NCI-H2107 treated with DMSO at 0.1 percent for 48 hours (cell line): ENCODE measurements at regions not wholly inside any gene's neighbourhood (a gene's known extent, or its start where the extent isn't known, plus 50 kb on each side); places are given as distances from the start of the nearest gene placed in this dataset.

Experiments used
- DNase-seq: peaks from one replicate; lab custom pipeline; 2025; ENCODE audit not compliant: unreplicated experiment; lab: John Stamatoyannopoulos, UW

DNA sequence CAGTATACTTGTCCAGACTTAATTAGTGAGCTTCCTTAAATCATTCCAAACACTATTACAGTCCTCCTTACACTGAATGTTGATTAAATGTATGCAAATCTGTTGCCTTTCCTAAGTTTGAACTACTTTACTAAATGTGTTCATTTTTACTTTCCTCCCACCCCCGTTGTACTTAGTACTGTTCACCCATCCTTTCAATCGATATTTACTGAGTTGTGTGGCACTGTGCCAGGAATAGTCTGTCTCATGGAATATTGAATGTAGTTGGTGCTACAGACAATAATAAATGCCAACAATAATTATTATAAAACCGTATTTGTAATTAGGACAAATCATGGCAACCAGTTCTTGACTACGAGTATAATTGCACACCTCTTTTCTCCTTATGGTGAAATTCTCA, 335.7 kb downstream of the GPR37 start:
- no peak for DNase-seq

DNA sequence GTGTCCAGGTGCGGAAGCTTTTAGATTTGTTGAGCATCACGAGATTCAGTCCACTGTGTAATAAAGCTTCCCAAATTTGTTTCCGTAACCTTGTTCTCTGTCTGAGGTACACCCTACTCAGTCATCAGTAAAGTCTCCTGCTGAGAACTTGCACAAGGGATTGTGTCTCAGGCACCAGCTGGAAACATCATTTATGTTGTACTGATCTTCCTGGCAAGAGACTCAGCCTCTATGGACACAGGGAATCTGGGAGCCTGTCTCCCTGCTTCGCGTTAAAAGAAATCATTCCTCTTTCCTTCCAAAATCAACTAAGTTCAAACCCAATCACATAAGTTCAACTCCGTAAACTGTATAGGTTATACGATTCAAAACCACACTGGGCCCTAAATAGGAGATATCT, 336.8 kb downstream of the GPR37 start:
- no peak for DNase-seq

DNA sequence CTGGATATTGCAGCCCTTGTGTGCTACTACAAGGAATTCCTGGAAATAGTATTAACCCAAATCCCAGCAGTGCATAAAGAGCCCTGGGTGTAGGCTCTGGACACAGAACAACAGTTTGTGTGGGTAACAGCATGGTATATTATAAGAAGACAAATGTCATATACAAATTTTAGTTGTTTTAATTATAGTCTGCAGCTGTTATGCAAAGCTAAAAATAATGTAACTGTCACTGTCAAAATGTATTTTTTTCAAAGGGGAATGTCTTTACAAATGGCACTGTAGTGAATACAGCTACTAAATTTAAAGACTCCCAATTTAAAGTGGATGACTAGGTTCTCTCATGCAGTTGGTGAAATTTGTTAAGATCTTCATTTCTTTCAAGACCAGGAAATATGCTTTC, 339.0 kb downstream of the GPR37 start:
- no peak for DNase-seq

DNA sequence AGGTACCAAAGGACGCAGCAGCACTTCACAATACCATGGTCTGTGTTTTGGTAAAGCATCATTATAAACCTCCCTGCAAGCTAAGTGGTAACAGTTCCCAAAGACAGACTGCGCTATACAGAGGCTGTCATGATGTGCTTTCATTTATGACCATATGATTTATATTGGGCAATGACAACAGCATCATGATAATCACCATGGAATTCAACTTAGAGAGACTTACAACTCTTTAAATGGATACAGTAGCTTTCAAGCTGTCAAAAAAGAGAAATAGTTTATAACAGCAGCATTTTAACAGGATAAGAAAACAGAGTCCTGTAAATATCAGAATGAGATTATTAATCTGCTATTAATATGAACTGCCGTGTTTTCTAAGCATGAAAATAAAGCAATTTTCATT, 341.7 kb downstream of the GPR37 start:
- DNase-seq = no peak

DNA sequence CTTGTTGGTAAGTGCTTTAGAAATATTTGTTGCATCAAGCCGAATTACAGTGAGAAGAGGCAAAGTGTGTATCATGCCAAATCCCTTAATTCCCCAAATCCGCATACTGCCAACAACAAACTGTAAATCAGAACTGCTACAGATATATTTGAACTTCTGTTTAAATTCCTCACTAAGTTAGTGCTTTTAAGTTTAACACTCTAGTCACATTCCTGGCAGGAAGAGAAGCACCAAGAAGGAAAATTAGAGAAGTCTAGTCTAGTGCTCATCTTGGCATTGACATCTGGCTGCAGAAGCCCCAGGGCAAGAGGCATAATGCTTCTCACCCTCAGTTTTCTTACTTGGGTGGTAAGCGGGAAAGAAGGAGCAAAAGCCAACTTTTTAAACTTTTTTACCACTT, 343.5 kb downstream of the GPR37 start:
- no peak for DNase-seq

DNA sequence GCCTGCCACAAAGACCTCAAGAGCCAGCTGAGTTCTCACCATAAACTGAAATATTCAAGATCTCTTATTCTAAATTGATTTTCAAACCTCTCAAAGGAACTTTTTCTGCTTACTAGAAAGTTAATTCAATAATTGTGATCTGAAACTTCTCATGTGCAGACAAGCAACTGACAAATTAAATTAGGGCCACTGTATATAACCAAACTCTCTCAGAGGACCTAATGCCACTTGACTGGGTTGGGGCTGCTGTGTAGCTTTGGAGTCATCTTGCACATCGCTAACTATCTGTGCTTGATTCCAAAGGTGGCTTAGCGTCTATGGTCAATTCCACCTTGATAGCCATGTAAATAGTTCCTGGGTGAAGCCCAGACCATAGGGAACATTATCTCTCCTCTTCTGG, 345.2 kb downstream of the GPR37 start:
- no peak for DNase-seq

DNA sequence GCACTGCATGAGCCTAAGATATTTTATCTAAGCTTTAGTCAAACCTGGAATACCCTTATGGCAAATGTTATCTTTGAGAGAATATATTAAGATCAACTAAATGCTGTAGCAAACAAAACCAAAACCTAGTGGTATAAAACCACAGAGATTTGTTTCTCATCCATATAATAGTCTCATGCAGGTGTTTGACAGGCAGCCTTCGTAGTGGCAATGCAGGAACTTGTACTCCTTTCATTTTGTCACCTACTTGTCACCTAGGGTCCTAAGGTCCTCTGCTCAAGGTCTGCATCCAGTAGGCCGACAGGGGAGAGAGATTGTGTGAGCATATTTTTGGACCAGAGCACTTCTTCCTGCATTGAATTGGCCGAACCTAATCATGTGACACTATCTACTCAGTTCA, 352.6 kb downstream of the GPR37 start:
- DNase-seq = no peak

DNA sequence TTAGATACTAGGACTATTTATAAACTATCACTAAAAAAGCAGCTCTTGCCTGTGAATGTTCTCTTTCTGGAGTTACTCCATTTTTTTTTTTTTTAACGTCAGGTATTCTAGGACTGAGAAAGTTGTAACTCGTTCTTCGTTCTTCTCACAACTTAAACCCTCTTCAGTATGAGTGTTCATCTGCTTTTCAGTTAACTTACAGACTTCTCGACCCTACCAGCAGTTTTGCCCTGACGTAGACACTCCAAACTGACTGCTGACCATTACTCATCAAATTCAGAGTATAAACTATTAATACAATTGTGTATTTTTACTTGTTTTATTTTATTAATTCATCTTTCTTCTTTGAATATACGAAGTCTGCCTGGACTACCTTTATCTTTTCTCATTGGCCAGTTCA, 353.1 kb downstream of the GPR37 start:
- DNase-seq = no peak

DNA sequence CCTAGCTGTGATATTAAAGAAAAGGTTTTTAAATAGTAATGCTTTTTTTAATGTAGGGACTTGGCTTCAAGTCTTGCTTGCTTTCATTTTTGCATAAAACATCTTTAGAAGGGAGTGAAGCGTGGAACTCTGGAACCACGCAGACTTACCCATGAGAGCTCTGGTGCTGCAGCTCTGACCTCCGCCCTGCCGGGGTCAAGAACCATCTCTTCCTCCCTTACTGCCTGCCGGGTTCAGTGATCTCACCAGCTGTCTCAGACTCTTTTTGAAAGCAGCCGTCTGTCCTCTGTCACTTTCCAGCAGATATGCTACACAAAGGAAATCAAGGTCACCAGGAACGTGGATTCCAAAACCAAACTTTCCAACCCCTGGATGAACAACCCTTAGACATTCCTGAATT, 353.8 kb downstream of the GPR37 start:
- DNase-seq = no peak

DNA sequence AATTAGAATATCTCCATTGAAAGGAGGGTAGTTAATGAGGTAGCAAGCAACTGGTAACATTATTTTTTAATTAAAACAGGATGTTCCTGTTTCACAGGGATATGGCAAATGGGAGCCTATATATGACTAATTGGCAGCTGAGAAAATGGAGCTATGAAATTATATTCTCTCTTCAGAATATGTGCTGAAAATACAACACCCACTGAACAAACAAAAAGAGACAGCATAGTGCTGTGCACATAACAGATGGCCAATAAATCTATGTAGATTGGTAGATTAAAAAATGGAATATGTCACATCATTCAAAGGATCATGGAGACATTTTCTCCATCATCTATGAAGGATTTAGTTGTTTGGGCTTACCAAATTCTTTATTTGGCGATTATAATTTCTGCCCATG, 362.0 kb downstream of the GPR37 start:
- no peak for DNase-seq

DNA sequence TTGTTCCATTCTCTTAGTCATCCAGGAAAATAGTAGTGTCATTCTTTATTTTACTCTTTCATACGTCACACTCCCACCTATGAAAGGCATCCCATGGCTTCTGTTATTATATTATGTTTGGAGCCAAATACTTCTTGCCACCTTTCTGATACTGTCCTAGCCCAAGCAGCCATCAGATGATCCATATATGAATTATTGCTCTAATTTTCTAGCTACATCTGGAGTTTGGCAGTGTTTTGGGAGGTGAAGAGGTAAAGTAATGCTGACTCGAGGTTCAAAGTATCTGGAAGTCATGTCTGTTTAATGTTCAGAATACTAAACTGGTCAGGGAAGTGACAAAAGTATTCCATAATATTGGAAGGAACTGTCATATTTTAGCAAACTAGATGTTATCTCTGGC, 362.5 kb downstream of the GPR37 start:
- DNase-seq = no peak

DNA sequence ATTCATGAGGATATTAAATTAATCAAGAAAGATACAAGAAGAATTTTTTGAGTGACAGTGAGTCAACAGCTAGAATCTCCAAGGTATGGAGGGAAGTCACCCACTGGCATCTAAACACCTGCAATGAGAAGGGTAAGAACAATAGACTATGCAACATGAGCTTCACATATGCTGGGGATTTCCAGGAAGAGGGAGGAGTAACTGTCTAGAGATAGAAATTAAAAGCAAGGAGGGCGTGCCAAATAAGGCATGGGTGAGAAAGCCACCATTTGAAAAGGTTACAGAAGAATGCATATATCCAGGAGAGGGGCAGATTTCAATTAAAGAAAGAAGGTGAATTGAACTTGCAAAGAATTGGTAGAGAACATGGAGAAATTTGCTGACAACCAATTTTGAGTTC, 365.7 kb downstream of the GPR37 start:
- DNase-seq = no peak

DNA sequence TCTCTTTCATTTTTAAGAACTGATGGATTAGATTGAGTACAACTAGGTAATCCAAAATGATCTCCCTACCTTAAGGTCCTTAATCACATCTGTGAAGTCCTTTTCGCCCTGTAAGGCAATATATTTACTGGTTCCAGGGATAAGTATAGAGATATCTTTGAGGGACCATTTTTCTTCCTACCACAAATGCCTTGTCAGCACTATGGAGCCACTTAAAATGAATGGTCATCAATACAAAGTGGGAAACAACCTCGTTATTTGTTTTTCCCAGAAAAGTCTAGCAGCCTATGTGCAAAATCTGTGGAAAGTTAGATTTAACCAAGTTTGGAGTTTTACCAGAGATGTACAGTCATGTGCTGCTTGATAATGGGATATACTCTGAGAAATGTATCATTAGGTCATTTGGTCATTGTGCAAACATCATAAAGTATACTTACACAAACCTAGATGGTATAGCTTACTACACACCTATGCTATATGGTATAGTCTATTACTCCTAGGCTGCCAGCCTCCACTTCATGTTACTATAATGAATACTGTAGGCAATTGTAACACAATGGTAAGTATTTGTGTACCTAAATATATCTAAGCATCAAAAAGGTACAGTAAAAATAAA, 366.2 kb upstream of the TMEM229A start:
- no peak for DNase-seq

DNA sequence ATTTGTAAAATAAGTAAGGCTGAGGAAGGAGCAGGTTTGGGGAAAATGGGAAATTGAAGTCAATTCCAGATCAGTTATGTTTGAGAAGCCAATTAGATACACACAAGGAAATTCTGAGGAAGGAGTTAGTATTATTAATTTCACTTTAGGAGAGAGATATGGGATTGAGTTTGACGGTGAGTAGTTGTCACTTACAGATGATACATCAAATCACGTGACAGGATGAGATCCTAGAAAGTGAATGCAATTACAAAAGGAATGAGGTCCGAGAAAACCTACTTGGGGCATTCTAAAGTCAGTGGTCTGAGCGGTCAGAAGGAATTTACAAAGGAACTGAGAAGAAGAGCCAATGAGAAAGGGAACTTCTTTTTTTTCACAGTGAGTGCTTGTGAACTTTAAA, 364.3 kb upstream of the TMEM229A start:
- DNase-seq = no peak

DNA sequence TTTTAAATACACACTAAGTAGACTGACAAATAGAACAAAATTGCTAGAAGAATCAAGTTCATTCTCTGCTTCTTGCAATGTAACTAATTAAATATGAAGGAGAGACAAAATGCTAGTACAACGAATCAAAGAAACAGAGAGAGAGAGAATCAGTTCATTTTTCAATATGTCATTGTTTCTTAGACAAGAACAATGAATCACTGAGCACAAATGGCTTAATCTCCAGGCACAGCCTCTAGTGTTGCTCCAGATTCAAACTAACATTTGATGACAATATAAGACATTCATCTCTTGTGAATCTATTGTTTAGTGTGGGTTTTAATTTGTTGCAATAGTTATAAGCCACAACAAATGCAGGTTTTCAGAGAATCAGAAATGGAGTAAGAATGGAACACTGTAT, 357.4 kb upstream of the TMEM229A start:
- no peak for DNase-seq

DNA sequence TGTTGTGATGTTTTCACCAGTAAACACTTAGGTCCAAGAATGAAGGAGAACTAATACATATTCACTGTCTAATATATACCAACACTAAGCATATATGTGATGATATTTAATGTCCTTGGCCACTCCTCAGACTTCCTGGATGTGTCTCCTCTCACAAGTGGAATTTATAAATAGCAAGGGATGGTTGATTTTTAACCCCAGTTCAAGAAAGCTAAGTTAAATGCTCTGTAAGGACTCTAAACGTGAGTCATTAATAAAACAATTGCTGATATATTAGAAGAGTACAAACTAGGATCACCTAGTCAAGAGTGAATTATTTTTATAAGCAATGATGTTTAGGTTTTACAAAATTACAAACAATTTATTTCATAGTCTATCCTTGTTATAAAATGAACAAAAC, 355.9 kb upstream of the TMEM229A start:
- no peak for DNase-seq

DNA sequence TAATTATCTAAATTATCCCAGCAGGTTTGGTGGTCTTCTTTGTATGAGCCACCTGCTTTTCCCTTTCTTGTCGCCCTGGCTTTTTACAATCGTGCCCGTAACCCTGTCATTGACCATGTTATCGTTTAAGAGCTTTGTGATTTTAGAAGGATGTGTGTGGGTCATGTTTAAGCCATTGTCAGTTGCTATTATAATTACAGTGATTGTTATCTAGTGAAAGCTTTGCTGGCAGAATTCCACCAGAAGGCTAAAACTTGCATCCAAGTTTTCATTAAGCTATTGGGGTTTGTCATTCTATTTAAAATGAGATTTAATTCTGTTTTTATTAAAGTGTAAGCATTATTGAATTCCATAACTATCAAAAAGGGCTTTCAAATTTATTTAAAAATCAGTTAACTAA, 354.2 kb upstream of the TMEM229A start:
- DNase-seq = no peak

DNA sequence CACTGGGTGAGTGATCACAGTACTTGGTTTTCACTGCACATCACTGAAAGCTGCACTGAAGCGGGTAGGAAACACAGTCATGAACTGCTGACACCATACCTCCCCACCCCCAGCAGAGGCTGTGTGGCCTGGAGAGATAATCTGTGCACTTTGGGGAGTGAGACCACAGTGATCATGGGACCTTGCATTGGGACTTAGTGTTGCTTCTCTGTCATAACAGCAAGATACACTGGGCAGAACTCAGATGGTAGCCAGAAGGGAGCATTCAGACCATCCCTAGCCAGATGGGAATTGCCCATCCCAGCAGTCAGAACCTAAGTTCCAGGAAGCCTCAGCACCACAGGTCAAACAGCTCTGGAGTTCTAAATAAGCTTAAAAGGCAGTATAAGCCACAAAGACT, 346.4 kb upstream of the TMEM229A start:
- no peak for DNase-seq

DNA sequence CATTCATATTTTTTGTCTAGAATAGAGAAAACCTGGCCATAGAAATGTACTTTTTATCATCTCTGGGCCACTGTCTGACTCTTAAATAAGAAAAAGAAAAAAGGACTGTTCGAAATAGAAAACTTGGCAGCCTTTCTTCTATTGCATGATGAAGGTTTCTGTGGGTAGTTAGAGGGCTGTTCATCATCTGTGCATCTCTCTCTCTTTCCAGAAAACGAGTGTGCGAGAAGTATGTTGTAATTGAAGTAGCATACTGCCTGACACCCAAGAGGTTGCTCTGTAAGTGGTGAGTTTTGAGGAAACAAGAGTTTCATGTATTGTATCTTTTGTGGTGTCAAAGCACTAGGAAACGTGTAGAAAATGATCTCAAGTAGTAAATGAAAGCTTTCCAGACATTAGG, 343.2 kb upstream of the TMEM229A start:
- DNase-seq = no peak

DNA sequence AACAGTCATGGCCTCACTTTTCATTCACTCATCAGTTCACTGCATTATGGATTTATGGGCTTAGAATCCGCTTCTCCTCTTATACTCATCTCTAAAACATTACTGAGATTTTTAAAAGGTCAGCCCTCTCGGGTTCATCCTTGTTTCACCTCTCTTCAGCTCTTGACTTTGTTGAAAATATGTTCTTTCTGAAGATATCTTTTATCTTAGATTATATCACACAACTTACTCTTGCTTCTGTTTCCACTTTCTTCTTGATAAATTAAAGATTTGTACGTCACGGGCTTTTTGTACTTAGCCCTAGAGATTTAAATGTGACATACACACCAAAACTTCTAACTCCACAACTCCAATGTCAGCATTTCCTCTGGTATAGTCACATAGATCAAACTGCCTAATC, 342.5 kb upstream of the TMEM229A start:
- no peak for DNase-seq

DNA sequence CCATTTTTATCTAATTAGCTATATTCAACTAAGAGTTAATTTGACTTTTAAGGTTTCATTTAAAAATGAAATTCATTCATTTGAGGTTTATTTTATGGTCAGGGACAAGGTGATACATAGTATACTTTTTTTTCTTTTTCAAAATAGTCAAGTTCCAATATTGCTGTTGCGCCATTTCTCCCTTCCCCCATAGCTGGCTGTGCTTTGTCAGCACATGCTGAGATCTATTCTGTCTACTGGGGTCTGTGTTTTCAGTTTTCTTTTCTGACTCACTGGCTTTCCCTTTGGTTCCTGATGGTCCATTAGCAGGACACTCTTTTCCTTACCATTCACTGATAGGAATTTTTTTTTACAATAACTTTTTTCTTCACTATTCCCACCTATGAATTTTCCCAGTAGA, 336.4 kb upstream of the TMEM229A start:
- DNase-seq = no peak

DNA sequence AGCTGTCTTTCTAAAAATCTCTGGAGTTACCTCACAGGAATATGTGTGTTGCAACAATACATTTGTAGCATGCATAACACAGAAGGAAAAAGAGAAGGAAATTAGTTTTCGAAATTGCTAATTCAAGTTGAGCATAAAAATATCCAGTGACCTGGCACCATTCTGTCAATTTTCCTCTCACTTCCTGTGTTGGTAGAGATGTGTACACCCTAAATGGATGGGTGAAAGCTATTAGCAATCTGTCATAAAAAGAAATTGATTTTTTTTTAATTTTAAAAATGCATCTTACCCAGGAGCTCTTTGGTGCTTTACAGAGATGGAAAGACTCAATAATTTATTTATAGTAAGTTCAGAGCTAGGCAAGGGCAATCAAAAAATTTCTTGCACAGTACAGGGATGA, 333.3 kb upstream of the TMEM229A start:
- DNase-seq = no peak

DNA sequence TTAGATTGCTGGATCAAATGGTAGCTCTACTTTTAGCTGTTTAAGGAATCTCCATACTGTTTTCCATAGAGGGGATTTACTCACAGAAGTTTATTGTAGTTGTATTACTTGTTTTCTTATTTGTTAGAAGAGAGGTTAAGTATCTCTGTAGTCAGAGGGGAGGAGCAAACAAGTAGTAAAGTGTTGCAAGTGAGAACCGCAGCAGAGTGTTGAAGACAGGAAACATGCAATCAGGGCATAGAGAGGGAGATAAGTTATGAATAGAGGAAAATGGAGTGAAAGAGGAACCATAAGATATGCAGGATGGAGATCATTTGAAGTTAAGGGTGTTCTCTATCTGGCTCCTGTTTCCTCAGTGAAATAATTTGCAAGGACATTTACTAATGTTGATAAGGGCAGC, 331.4 kb upstream of the TMEM229A start:
- no peak for DNase-seq

DNA sequence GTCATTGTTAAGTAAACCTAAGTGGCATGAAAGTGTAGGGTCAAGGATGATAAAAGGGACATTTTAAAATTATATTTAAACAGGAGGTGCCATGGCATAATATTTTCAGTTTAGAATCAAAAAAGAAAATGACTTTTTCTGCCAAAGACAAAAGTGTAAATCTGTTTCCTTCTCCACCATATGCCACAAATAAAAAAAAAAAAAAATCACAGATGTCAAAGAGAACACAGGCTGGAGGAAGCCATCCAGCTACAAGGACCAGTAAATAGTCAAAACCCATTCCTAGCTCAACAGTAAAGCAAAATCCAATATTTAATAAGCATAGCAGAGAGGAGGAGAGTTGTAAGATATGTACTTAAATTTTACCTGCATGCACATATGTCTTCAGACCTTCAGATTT, 321.3 kb upstream of the TMEM229A start:
- DNase-seq = no peak
